ENCODE measurements at regions not wholly inside any gene's neighbourhood (a gene's known extent, or its start where the extent isn't known, plus 50 kb on each side); places are given as distances from the start of the nearest gene placed in this dataset.
"Not testable (repeated sequence)": the region's sequence is repeated elsewhere in the genome, so short reads cannot be mapped to it uniquely, and the experiment has no call there.

DNA sequence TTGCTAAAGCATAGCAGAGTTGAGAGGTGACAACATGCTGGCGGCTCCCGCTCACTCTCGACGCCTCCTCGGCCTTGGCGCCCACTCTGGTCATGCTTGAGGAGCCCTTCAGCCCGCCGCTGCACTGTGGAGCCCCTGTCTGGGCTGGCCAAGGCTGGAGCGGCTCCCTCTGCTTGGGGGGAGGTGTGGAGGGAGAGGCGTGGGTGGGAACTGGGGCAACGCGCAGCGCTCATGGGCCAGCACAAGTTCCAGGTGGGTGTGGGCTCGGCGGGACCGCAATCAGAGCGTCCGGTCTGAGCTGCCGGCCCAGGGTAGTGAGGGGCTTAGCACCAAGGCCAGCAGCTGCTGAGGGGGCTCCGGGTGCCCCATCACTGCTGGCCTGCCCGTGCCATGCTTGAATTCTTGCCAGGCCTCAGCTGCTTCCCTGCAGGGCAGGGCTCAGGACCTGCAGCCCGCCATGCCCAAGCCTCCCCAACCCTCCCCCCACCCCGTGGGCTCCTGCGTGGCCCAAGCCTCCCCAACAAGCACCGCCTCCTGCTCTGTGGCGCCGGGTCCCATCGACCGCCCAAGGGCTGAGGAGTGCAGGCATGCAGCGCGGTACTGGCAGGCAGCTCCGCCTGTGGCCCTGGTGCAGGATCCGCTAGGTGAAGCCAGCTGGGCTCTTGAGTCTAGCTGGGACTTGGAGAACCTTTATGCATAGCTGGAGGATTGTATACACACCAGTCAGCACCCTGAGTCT lies 2052.8 kb upstream of the CELF4 start:
- no peak for DNase-seq

DNA sequence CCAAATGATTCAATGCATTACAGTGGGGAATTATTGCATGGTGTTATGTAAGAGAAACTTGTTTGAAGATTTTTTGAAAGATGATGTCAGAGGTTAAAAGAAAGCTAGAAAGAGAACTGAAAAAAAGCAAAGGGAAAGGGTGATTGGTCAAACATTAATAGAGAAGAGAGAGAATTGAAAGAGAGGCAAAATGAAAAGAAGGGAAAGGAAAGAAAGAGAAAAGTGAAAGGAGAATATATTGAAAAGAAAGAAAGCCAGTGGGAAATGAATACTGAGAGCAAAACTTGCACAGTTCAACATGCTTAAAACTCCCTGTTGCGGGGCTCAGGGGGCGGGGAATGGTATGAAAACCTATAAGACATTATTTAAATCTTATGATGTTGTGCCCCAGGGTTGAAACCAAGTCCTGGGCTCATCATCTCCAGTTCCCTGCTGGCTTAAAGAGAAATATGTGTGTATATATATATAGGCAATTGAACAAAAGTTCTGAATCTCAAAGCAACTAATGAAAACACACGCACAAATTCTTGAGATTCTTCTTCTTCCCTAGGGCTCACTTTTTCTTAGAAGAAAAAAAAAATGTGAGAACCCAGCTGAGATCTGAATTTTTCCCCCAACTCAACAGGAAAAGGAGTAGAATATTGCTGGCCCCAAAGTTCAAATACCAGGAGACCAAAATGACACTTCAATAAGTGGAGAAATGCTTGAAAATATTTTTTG lies 2045.9 kb upstream of the CELF4 start:
- DNase-seq: no peak

DNA sequence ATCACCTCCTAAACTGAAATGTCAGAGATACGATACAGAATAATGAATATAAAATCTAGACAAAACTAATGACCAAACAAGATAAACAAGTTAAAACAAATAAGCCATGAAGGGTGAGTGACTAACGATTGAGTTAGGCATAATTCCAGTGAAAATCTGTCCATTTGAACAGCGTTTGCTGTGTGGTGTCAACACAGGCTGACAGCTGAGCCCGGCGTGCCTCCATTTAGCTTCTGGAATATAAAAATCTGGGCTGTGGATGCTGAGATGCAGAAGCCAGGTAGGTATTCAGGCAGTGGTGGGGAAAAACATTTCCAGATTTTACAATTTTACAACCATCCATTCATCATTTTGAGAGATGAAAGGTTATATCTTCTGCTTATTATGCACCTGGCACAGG lies 2041.4 kb upstream of the CELF4 start:
- DNase-seq: no peak

DNA sequence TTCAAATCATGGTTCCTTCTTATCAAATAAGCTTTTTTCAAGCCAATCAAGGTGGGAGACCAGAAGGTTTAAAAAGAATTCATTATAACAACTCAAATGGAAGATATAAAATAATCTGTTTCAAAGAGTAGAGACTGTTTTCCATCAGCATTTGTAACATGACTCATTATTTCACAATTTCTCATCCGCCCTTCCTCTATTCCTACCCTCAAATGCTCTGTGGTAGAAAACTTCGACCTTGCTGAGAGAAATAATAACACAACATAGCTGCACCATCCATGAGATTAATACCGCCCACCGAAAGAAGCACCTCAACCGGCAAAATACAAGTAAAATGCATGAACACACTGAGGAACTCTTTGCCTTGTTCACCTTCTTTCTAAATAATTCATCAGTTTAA lies 2039.2 kb upstream of the CELF4 start:
- no peak for DNase-seq

DNA sequence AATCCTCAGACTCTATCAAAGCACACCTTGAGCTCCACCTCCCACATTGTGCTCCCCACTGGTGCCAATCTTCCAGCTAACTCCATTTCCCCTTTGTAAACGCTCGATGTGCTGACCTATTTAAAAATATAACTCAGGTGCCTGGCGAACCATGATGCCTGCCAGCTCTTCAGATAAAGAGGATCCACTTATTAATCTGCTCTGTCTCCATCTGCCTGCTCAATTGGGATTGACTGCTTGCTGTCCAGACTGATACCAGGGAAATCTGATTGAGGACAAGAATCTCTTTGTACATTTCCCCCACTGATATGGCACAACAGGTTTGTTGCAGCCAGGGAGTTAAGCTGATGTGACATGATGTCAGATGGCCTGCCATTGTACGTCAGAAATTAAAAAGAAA lies 2036.5 kb upstream of the CELF4 start:
- no peak for DNase-seq

DNA sequence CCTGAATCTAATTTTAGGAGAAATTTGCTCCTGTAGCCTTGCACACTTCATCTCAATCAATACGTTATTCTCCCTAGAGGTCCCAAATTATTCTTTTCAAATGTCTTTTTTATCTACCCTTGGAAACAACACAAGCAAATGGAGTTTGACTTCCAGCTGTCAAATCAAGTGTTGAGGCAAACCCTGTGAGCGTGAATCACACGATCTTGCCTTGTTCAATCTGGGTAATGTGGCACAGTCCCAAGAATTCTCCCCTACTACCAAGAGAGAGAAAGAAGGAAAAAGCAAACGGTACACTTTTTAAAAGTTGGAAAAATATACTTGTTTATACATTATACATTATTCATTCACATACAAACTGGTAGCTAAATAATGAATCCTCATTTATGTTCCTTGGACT lies 2035.3 kb upstream of the CELF4 start:
- DNase-seq: no peak

DNA sequence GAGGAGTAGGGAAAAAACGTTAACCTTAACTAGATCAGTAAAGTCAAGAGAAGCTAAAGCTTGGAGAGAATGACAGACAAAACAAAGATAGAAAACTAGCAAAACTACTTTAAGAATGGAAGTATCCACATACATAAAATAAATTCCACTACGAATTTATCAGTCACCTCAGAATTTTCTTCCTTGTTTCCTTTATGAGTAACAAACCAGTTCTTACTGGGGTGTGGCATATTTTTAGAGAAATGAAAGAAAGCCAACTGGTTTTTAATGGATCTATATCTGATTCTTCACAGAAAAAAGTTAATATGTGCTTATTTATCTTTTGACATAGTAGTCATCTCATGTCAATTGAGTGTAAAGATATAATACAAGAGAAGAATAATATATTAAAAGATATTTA lies 2033.7 kb upstream of the CELF4 start:
- no peak for DNase-seq

DNA sequence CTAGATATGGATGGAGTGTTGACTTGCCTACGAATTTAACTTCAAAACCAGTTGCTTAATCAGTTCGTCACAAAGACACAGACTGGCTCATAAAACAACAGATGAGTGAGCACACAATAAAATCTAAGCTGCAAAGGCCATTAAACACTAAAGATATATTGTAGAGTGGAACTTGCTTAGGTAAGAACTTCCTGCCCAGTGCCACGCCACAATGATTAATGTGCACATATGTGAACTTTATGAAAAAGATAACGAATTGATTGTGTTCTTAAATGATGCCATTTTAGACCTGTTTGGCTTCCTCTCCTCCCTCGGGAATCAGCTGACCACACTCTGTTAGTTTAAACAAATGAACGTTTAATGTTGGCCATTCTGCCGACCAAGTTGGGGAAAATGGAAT lies 2031.3 kb upstream of the CELF4 start:
- DNase-seq: no peak

DNA sequence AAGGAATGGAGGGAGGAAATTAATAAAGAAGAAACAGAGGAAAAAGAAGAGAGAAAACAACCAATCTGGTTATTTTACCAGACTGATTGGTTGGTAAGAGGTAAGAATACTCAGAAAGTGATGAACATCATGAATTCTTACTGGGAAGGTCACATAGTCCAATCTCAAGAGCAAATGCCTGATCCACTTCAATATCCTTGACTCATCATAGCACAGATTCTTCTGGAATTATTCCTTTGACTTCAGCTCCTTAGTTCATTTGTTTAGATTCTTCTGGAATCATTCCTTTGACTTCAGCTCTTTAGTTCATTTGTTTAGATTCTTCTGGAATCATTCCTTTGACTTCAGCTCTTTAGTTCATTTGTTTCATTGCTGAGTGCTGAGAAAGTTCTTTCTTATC lies 2030.6 kb upstream of the CELF4 start:
- DNase-seq: no peak

DNA sequence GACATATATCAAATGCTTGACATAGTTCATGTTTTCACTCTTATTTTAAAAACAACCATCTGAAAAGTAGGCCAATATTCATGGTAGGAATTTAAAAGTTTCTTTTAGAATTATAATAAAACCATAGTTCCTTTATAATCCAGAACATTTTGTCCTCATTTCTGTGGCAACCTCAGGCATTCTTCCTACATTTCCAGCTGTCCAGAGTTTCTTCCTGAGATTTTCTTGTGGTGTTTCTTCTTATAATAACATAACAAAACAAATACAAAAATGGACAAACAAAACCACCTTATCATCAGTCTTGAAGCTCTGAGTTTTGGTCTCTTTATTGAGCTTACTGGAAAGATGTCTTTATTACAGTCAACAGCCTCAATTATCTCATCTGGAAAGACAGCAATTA lies 2028.6 kb upstream of the CELF4 start:
- DNase-seq: no peak

DNA sequence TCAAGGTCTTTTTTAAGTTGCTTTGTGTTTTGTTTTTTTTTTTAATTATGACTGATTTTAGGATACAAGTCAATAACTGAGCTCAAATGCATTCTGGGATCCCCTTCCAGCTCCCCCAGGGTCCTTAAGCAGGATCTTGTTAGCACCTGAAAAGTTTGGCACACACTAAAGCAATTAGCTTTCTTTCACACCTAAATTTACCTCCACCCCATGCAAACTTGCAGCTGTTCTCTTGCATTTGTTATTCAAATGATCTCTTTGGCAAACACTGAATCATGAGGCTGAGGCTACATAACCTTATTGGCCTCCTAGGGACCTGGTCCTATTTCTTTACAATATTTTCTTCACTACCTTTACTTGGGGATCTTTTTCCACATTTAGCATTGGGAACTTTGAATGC lies 2026.1 kb upstream of the CELF4 start:
- no peak for DNase-seq

DNA sequence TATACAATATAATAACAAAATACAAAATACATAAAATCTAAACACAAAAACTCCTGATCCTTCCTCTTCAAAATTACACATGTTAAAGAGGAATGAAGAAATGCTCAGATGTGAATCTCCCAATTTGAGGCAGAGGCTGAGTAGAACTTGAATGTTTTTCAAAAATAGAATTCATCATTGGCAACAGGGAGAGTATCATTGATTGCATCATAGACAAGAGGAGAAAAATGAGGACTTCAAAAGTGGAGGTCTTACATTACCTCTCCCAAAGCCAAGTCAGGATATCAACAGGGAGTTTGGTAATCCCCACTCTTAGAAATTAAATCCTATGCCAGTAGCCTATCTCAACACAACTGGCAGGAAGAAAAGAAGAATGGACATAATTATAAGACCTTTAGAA lies 2023.9 kb upstream of the CELF4 start:
- DNase-seq: no peak

DNA sequence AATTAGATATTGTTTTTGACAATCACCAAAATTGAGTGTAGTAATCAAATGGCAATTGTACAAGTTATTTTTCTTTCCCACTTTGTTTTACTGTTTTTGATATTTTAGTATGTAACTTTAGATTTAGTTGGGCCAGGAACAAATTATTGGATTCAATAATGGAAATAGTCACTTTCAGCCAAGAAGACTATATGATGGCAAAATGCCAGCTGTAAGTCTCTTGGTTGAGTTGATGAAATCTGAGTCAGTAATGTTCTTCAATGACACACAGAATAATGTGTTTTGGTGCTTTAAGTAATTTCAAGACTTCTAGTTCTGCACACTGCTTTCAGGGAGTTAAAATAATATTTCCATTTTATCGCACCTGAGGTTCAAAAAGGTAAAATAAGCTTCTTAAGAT lies 2022.0 kb upstream of the CELF4 start:
- DNase-seq: no peak

DNA sequence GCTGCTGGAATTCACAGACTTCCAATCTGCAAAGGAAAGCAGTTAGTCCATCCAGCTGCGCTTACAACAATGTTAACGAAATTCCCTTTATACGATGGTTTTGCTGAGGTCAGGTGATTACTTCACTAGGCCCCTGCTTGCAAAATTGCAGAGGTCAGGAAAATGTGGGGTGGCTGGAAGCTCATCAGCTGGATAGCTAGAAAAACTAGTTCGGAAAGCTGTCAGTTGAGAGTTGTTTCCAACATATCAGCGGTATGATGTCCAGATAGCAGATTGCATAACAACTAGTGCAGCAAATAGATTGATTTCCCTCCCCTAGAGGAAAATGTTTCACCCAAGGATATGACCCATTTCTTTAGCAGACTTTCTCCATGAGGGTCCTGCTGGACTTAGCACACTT lies 2021.1 kb upstream of the CELF4 start:
- DNase-seq: no peak

DNA sequence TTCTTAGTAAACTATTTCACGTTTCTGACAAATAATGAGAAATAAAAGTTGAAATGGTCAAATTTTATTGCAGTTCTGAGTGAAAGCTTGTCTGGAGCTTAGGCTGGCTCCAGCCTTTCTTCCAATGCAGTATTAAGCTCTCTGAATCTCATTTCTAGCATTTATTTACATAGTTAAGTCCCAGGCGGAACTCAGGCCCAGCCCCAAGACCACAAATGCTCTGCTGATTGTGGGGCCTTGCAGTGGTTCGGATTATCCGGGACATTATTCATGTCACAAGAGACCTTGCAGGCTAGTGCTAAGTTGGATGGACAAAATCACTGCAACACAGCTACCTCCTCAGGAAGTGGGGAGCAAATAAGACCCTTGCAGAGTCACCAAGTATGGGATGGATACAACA lies 2009.3 kb upstream of the CELF4 start:
- no peak for DNase-seq

DNA sequence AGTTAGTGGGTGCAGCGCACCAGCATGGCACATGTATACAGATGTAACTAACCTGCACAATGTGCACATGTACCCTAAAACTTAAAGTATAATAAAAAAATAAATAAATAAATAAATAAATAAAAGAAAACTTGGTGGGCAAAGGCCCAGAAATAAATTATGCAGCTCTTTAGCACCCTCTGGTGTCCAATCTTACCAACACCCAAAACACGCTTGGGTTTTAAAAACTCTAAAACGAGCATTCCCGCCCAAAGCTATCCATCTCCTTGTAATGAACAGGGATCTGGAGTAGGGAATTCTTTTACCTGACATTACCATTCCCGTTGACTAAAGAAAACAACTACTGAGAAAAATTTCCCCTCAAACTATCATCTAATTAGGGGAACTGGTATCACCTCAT lies 2005.9 kb upstream of the CELF4 start:
- DNase-seq: no peak

DNA sequence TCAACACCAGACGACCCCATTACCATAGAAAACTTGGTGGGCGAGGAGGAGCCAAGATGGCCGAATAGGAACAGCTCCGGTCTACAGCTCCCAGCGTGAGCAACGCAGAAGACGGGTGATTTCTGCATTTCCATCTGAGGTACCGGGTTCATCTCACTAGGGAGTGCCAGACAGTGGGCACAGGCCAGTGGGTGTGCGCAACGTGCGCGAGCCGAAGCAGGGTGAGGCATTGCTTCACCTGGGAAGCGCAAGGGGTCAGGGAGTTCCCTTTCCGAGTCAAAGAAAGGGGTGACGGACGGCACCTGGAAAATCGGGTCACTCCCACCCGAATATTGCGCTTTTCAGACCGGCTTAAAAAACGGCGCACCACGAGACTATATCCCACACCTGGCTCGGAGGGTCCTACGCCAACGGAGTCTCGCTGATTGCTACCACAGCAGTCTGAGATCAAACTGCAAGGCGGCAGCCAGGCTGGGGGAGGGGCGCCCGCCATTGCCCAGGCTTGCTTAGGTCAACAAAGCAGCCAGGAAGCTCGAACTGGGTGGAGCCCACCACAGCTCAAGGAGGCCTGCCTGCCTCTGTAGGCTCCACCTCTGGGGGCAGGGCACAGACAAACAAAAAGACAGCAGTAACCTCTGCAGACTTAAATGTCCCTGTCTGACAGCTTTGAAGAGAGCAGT lies 2000.1 kb upstream of the CELF4 start:
- not testable (repeated sequence) for DNase-seq

DNA sequence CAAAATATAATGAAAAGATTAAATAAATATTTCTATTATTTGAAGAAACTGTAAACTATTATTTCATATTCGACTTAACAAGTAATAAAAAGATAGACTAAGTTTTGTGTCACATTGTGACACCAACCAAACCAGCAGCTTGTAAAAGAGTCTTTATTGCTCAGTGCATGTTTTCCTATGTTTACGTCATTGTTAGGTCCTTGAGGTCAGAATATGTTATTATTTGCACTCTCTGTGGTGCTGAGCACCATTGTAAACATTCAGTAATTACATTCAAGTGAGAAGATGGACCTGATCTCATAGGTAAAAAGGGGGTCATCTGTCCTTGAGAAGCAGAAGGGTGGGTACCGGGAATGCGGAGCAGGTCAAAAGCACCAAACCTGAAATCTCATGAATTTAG lies 1999.1 kb upstream of the CELF4 start:
- no peak for DNase-seq

DNA sequence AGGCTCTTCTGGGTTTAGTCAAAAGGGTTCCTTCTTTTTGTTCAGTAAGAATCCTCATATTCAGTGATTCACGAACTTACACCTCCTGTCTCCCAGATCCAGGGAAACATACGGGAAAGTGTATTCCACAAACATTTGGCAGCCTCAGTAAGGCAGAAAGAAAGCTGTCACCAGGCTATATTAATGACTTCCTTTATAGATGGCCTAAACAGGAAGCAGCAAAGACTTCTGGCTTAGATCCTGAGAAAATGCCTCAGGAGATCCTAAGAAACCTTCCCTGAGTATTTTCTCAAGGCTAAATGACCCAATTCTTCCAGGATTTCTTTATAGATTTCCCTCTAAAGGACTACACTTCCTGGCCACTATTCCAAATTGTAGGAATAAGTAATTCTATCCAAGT lies 1995.5 kb upstream of the CELF4 start:
- no peak for DNase-seq

DNA sequence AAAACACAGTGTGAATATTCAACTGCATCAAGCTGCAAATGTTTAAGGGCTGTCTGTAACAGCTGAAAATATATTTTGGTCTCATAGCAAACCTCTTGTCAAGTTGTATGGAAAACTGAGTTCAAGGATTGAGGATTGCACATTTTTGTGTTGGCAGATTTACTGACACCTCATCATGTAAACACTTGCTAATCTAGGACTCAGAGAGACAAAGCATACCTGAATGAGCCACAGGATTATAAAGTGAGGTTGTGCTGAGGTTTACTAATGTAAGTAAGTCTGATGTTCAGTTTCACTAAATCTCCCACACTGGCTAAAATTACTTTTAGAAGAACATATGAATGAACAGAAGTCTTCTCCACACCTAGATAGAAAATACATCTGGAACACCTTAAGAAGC lies 1993.1 kb upstream of the CELF4 start:
- DNase-seq: no peak

DNA sequence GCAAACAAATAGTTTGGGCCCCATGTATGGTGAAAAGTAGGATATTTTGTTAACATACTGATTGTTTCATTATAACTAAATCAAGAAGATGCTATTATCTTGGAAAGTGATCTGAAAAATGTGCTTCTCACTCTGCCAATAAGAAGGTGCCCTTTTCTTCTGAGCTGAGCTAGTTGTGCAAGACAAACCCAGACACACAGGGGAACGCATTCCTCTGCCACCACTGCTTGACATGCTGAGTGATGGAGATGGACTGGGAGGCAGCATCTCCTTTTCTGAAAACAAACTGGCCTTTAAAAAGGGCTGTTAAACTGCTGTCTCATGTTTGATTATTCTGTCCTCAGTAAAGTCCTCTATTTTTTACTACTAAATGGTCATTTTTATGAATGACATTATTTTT lies 1989.9 kb upstream of the CELF4 start:
- DNase-seq: no peak

DNA sequence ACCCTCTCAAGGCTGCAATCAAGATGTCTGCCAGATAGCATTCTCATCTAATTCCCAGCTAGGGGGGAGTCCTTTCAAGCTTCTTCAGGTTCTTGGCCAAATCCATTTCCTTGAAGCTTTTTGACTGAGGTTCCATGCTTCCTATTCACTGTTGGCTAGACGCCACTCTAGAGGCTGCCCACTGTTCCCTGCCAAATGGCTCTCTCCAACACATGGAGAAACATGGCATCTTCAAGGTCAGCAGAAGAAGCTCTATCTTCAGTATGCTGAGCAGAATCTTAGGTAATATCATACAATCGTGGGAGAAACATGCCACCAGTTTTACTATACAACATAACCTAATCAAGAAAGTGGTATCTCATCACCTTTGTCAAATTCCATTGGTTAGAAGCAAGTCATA lies 1985.1 kb upstream of the CELF4 start:
- no peak for DNase-seq

DNA sequence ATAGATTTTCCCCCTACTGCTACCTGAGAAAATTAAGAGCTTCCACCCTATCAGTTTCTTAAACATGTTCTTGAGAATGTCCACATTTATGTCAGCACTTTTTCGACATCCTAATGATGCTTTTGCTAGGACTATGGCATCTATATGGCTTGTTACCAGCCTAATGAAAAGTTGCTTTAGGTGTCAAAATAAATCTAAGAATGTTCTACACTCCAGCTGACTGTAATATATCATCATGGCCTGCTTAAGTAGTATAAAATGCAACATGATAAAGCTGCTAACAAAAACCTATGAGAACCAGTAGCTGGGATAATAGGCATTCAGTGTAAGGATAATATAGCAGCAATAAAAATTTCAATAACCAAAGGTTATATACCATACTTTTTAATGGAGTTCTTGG lies 1983.5 kb upstream of the CELF4 start:
- no peak for DNase-seq

DNA sequence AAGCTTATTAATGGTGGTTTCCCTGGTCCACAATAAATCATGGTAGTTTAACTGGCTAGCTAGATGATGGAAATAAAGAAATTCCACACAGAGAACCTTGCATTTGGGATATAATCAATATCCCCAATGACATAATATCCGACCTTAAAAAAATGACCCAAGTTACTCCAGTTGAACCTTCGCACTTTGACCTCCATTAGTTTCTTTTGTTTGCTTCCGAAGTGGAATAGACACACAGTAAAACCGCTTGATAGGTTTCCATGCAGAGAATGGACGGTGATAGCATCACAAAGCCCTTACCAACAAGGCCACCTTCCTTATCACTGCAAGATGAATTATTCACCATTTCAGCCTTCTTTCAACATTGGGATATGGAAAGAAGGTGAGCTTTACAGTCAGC lies 1966.1 kb upstream of the CELF4 start:
- DNase-seq: no peak
